ENCODE measurements at regions not wholly inside any gene's neighbourhood (a gene's known extent, or its start where the extent isn't known, plus 50 kb on each side); places are given as distances from the start of the nearest gene placed in this dataset.
"Not testable (repeated sequence)": the region's sequence is repeated elsewhere in the genome, so short reads cannot be mapped to it uniquely, and the experiment has no call there.

- no peak for TF ChIP-seq CTCF (IDR thresholded peaks at IDR 0.05)
- Histone ChIP-seq H3K36me3 (no peaks in the 10 kb centered on the region), H3K27me3 (replicated peaks; ENCODE audit: insufficient read depth) (no peaks in the 10 kb centered on the region), H3K27ac (no peak overlapping the region), H3K9me3 (no peaks in the 10 kb centered on the region), H3K4me3 (no peak overlapping the region), H3K4me1 (ENCODE audit: control insufficient read depth in 1 of 2, low read depth in 2 of 2) (peaks cover 9 to 11% of the 10 kb centered on the region in 2 donors)
- ATAC-seq (ENCODE audit: insufficient number of reproducible peaks, low FRiP score, low read depth) (no peak), DNase-seq (ENCODE audit: low spot score) (no peak)
Observed at GRCh38 chr3:30321065-30321464, 285.3 kb upstream of the TGFBR2 start.

- not testable (repeated sequence) for H3K27ac ChIP-seq; H3K4me3 ChIP-seq; H3K36me3 ChIP-seq; ATAC-seq (ENCODE audit: insufficient number of reproducible peaks, low FRiP score, low read depth); H3K27me3 ChIP-seq (replicated peaks; ENCODE audit: insufficient read depth); H3K9me3 ChIP-seq; DNase-seq (ENCODE audit: low spot score)
- peaks cover 14 to 16% of the 10 kb centered on the region in 2 donors for H3K4me1 ChIP-seq (ENCODE audit: control insufficient read depth in 1 of 2, low read depth in 2 of 2)
Observed at GRCh38 chr3:30323649-30324048, 282.8 kb upstream of the TGFBR2 start.

GRCh38 chr3:30324587-30324986 lies 281.8 kb upstream of the TGFBR2 start:
- peak overlapping the region in 1 of 2 donors; percentile 4 for H3K27ac ChIP-seq
- H3K27me3 ChIP-seq (replicated peaks; ENCODE audit: insufficient read depth): no peaks in the 10 kb centered on the region
- H3K36me3 ChIP-seq: no peaks in the 10 kb centered on the region
- DNase-seq (ENCODE audit: low spot score): no peak
- no peak overlapping the region for H3K4me3 ChIP-seq
- H3K9me3 ChIP-seq: no peaks in the 10 kb centered on the region
- TF ChIP-seq CTCF (IDR thresholded peaks at IDR 0.05): no peak
- no peak for ATAC-seq (ENCODE audit: insufficient number of reproducible peaks, low FRiP score, low read depth)
- peaks cover 15 to 17% of the 10 kb centered on the region in 2 donors for H3K4me1 ChIP-seq (ENCODE audit: control insufficient read depth in 1 of 2, low read depth in 2 of 2)

GRCh38 chr3:30327976-30328375 lies 278.4 kb upstream of the TGFBR2 start:
- H3K27me3 ChIP-seq (replicated peaks; ENCODE audit: insufficient read depth); H3K27ac ChIP-seq; H3K9me3 ChIP-seq; H3K36me3 ChIP-seq; H3K4me3 ChIP-seq; DNase-seq (ENCODE audit: low spot score); ATAC-seq (ENCODE audit: insufficient number of reproducible peaks, low FRiP score, low read depth): not testable (repeated sequence)
- peaks cover 15 to 25% of the 10 kb centered on the region in 2 donors for H3K4me1 ChIP-seq (ENCODE audit: control insufficient read depth in 1 of 2, low read depth in 2 of 2)

- ATAC-seq (ENCODE audit: insufficient number of reproducible peaks, low FRiP score, low read depth); DNase-seq (ENCODE audit: low spot score); H3K4me3 ChIP-seq; H3K9me3 ChIP-seq; H3K36me3 ChIP-seq; H3K27ac ChIP-seq; H3K27me3 ChIP-seq (replicated peaks; ENCODE audit: insufficient read depth): not testable (repeated sequence)
- peaks cover 20 to 33% of the 10 kb centered on the region in 2 donors for H3K4me1 ChIP-seq (ENCODE audit: control insufficient read depth in 1 of 2, low read depth in 2 of 2)
Observed at GRCh38 chr3:30328935-30329334, 277.5 kb upstream of the TGFBR2 start.

- no peak overlapping the region for H3K27ac ChIP-seq
- peaks cover 13 to 25% of the 10 kb centered on the region in 2 donors for H3K4me1 ChIP-seq (ENCODE audit: control insufficient read depth in 1 of 2, low read depth in 2 of 2)
- TF ChIP-seq CTCF (IDR thresholded peaks at IDR 0.05): no peak
- no peak for DNase-seq (ENCODE audit: low spot score)
- H3K36me3 ChIP-seq: no peaks in the 10 kb centered on the region
- no peaks in the 10 kb centered on the region for H3K27me3 ChIP-seq (replicated peaks; ENCODE audit: insufficient read depth)
- no peaks in the 10 kb centered on the region for H3K9me3 ChIP-seq
- ATAC-seq (ENCODE audit: insufficient number of reproducible peaks, low FRiP score, low read depth): no peak
- H3K4me3 ChIP-seq: no peak overlapping the region
Observed at GRCh38 chr3:30331519-30331918, 274.9 kb upstream of the TGFBR2 start.

All from thoracic aorta (tissue), 2 donors.